Gastrocnemius medialis (tissue), 4 donors: ENCODE measurements at regions not wholly inside any gene's neighbourhood (a gene's known extent, or its start where the extent isn't known, plus 50 kb on each side); places are given as distances from the start of the nearest gene placed in this dataset.

ENCODE experiments used
- CTCF ChIP-seq, 5 experiments: fragments of 450-650 bp in 3 of 5; fragments of 200-600 bp in 2 of 5; sonication (generic) in 2 of 5; IDR thresholded peaks in 4 of 5; conservative IDR thresholded peaks in 1 of 5; 1 replicate in 4 of 5; 2 replicates in 1 of 5; pipeline ENCODE4 v1.5.1; 2016 to 2019; ENCODE audit warnings: antibody characterized with exemption in 5 of 5, mild to moderate bottlenecking in 3 of 5, moderate library complexity in 3 of 5
- POLR2A ChIP-seq, 2 donors: fragments of 450-650 bp; IDR thresholded peaks; one replicate each; pipeline ENCODE4 v1.6.1; 2017; ENCODE audit warnings: antibody characterized with exemption in 2 of 2, mild to moderate bottlenecking in 2 of 2, moderate library complexity in 2 of 2

DNA sequence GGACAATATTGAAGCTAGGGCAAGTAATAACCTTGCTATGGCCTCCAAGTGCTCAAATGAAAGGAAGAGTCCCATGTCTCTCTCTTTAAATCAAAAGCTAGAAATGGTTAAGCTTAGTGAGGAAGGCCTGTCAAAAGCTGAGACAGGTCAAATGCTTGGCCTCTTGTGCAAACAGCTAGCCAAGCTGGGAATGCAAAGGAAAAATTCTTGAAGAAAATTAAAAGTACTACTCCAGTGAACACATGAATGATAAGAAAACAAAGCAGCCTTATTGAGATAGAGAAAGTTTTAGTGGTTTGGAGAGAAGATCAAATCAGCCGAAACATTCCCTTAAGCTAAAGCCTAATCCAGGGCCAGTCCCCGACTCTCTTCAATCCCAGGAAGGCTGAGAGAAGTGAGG, 84.1 kb upstream of the PLEKHA5 start:
- no peak for TF ChIP-seq CTCF (IDR thresholded peaks at IDR 0.05 in 4 of 5, conservative IDR thresholded peaks at IDR 0.05 in 1 of 5)
- no peak for TF ChIP-seq POLR2A (IDR thresholded peaks at IDR 0.05)
